ENCODE measurements at regions not wholly inside any gene's neighbourhood (a gene's known extent, or its start where the extent isn't known, plus 50 kb on each side); places are given as distances from the start of the nearest gene placed in this dataset.

DNA sequence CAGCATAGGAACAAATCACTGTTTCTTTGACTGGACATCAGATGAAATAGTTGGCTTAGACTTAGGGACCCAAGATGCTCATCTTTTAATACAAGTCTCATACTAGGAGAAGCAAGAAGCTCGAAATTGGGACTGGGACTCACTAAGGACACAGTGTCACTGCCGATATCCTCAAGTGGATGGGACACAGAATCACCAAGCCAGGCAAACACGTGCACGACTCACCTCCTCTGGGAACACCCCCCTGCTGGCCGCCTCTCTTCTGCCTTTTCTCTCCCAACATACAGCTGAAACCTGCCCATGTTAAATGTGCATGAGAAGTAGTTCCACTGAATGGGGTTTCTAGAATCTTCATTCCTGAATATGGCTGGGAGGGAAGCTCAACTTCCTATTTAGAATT lies 106.6 kb upstream of the FAM204A start:
- peaks cover 48% of the 10 kb centered on the region for H3K27me3 ChIP-seq (ENCODE audit: control insufficient read depth, insufficient read depth, low read length)
- H3K36me3 ChIP-seq (ENCODE audit: control insufficient read depth, insufficient read depth, low read length): no peaks in the 10 kb centered on the region; the same call in 1 of the 2 replicates
- no peaks in the 10 kb centered on the region for H3K9me3 ChIP-seq (ENCODE audit: control insufficient read depth, insufficient read depth, low read depth, low read length)
- DNase-seq (ENCODE audit: low read depth, low spot score) (no peak), ATAC-seq (no peak)
- intact Hi-C loops (cut with micrococcal nuclease; ENCODE audit: unreplicated experiment) (no loop called here), in situ Hi-C loops (cut with HindIII; ENCODE audit: low pct_unique_long_range_greater_than_20kb, low sequenced_read_pairs) (no loop called here)
- BruUV-seq (replicated peaks): no TSS peak
- no peak overlapping the region for H3K4me3 ChIP-seq (ENCODE audit: low read depth in 2 of 2, low read length in 2 of 2)
- H3K4me1 ChIP-seq (ENCODE audit: control insufficient read depth, insufficient read depth, low read length): no peaks in the 10 kb centered on the region
- TF ChIP-seq POLR2AphosphoS5 (IDR thresholded peaks at IDR 0.05; ENCODE audit: low read depth, low read length) (no peak), SIN3A (IDR thresholded peaks at IDR 0.05; ENCODE audit: borderline replicate concordance, insufficient read depth, low read depth, low read length) (no peak), TCF7L2 (IDR thresholded peaks at IDR 0.05; ENCODE audit: low read depth, low read length) (no peak)
- TF ChIP-seq, protein P1, sequence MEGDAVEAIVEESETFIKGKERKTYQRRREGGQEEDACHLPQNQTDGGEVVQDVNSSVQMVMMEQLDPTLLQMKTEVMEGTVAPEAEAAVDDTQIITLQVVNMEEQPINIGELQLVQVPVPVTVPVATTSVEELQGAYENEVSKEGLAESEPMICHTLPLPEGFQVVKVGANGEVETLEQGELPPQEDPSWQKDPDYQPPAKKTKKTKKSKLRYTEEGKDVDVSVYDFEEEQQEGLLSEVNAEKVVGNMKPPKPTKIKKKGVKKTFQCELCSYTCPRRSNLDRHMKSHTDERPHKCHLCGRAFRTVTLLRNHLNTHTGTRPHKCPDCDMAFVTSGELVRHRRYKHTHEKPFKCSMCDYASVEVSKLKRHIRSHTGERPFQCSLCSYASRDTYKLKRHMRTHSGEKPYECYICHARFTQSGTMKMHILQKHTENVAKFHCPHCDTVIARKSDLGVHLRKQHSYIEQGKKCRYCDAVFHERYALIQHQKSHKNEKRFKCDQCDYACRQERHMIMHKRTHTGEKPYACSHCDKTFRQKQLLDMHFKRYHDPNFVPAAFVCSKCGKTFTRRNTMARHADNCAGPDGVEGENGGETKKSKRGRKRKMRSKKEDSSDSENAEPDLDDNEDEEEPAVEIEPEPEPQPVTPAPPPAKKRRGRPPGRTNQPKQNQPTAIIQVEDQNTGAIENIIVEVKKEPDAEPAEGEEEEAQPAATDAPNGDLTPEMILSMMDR (IDR thresholded peaks at IDR 0.05): no peak
- TF ChIP-seq, protein P2, sequence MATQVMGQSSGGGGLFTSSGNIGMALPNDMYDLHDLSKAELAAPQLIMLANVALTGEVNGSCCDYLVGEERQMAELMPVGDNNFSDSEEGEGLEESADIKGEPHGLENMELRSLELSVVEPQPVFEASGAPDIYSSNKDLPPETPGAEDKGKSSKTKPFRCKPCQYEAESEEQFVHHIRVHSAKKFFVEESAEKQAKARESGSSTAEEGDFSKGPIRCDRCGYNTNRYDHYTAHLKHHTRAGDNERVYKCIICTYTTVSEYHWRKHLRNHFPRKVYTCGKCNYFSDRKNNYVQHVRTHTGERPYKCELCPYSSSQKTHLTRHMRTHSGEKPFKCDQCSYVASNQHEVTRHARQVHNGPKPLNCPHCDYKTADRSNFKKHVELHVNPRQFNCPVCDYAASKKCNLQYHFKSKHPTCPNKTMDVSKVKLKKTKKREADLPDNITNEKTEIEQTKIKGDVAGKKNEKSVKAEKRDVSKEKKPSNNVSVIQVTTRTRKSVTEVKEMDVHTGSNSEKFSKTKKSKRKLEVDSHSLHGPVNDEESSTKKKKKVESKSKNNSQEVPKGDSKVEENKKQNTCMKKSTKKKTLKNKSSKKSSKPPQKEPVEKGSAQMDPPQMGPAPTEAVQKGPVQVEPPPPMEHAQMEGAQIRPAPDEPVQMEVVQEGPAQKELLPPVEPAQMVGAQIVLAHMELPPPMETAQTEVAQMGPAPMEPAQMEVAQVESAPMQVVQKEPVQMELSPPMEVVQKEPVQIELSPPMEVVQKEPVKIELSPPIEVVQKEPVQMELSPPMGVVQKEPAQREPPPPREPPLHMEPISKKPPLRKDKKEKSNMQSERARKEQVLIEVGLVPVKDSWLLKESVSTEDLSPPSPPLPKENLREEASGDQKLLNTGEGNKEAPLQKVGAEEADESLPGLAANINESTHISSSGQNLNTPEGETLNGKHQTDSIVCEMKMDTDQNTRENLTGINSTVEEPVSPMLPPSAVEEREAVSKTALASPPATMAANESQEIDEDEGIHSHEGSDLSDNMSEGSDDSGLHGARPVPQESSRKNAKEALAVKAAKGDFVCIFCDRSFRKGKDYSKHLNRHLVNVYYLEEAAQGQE (IDR thresholded peaks at IDR 0.05; ENCODE audit: insufficient read depth in 1 of 2, low read depth in 2 of 2, low read length in 1 of 2): no peak
- ChIA-PET POLR2A (interaction anchor here (0.6 kb wide), 1 partner anchor 58 kb away, joined by 7 read pairs; no protein-coding TSS in a partner anchor), CTCF (no interaction called here)
- no peak overlapping the region for H3K27ac ChIP-seq (ENCODE audit: low read length)

DNA sequence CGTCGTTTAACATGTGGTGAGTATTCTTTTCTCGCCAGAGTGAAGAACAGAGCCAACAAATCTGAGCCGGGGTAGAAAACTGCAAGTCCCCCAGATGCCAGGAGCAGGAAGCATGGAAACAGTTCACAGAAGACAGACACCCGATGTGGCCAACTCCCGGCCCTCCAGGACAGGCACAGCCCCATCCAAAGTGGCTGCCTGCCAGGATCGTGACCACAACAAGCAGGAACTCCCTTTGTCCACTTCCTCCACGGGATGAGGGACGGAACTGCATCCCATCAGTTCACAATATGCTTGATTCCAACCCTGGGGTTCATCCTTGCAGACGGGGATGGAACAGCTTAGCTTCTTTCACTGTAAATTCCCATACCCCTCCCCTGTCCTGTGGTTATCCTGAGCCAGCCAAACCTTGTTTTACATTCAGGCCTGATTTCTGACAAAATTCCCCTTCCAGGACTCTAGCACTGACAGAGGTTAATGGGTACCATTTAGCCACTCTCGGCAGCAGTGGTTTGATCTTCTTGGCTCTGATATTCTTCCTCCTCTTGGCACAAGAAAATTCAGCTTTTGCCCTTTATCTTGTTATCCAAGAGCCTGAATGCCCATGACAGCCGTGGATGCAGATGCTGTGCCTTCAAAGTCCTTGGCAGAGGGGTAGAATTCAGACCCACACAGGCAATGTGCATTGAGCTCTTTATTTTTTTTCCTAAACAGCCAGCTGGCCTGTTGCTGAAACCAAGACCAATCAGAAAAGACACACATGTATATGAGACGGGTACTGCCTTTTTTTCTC lies 105.5 kb upstream of the FAM204A start:
- ATAC-seq: no peak
- Histone ChIP-seq H3K27ac (ENCODE audit: low read length) (no peak overlapping the region), H3K4me3 (ENCODE audit: low read depth in 2 of 2, low read length in 2 of 2) (no peak overlapping the region), H3K4me1 (ENCODE audit: control insufficient read depth, insufficient read depth, low read length) (no peaks in the 10 kb centered on the region), H3K9me3 (ENCODE audit: control insufficient read depth, insufficient read depth, low read depth, low read length) (no peaks in the 10 kb centered on the region), H3K27me3 (ENCODE audit: control insufficient read depth, insufficient read depth, low read length) (peaks cover 42% of the 10 kb centered on the region), H3K36me3 (ENCODE audit: control insufficient read depth, insufficient read depth, low read length) (no peaks in the 10 kb centered on the region; the same call in 1 of the 2 replicates)
- TF ChIP-seq, protein P1 (IDR thresholded peaks at IDR 0.05): no peak
- TF ChIP-seq SIN3A (IDR thresholded peaks at IDR 0.05; ENCODE audit: borderline replicate concordance, insufficient read depth, low read depth, low read length) (no peak), TCF7L2 (IDR thresholded peaks at IDR 0.05; ENCODE audit: low read depth, low read length) (no peak), POLR2AphosphoS5 (IDR thresholded peaks at IDR 0.05; ENCODE audit: low read depth, low read length) (no peak)
- TF ChIP-seq, protein P2 (IDR thresholded peaks at IDR 0.05; ENCODE audit: insufficient read depth in 1 of 2, low read depth in 2 of 2, low read length in 1 of 2): no peak
- ChIA-PET POLR2A (no interaction called here), CTCF (no interaction called here)
- BruUV-seq (replicated peaks): no TSS peak
- intact Hi-C loops (cut with micrococcal nuclease; ENCODE audit: unreplicated experiment): no loop called here
- no peak for DNase-seq (ENCODE audit: low read depth, low spot score)
- in situ Hi-C loops (cut with HindIII; ENCODE audit: low pct_unique_long_range_greater_than_20kb, low sequenced_read_pairs): no loop called here
